ENCODE measurements at regions not wholly inside any gene's neighbourhood (a gene's known extent, or its start where the extent isn't known, plus 50 kb on each side); places are given as distances from the start of the nearest gene placed in this dataset.

DNA sequence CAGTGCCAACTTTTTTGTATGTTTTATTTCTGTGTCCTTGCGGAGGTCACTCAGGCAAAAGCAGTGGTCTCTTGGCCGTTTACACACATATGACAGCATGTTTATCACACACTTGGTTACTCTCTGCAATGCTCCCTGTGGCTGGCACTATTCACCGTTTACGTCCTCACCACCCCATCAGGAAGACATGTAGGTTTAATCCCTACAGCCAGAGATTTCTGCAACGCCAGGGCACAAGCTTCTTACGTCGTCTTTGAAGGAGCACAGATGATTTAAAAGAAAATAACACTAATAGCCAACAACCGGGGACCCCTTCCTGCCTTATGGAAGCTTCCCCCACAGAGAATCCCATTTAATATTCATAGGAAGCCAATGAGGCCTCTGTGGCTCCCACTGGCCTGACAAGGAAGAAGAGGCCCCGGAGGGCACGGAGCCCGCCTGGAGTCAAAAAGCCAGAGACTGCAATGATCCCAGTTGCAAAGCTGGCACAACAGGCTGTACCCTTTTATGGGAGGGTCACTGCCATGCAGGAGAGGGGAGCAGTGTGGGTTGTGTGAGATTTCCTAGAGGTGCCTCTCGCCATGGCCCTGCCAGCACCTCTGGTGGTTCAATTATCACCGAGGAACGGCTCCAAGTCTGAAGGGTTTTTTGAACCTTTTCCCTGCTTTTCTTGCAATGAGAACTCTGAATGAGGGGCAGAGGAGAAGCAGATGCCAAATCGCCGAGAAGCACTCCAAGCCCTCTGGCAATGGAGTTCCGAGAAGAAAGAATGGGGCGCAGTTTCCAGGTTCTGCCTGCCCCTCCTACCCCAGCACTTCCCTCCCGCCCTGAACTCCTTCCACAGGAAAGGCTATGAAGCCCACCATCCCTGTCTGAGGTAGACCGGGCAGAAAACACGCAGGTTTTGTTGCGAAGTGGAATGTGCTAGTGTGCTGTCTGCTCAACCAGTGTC lies 96.2 kb downstream of the THBS2 start:
- no peak for DNase-seq
- Histone ChIP-seq H4K20me1 (ENCODE audit: insufficient read depth, low read length) (no peaks in the 10 kb centered on the region), H3K9me2 (replicated peaks; ENCODE audit: insufficient read depth, low read length) (no peaks in the 10 kb centered on the region), H3K9me3 (replicated peaks; ENCODE audit: insufficient read depth, low read length) (no peaks in the 10 kb centered on the region), H3K9ac (ENCODE audit: low read length) (no peak overlapping the region), H3K36me3 (replicated peaks; ENCODE audit: insufficient read depth, low read length) (no peaks in the 10 kb centered on the region), H2AFZ (ENCODE audit: low read length) (no peak overlapping the region), H3K27me3 (replicated peaks; ENCODE audit: insufficient read depth, low read length) (no peaks in the 10 kb centered on the region), H3K4me3 (ENCODE audit: low read length) (no peak overlapping the region), H3F3A (ENCODE audit: insufficient read depth, low read length) (no peaks in the 10 kb centered on the region), H3K4me1 (ENCODE audit: low read length) (no peaks in the 10 kb centered on the region), H3K27ac (ENCODE audit: low read length) (no peak overlapping the region), H3K4me2 (ENCODE audit: low read depth, low read length) (no peak overlapping the region), H3K79me2 (ENCODE audit: low read length) (no peaks in the 10 kb centered on the region)
- TF ChIP-seq CTCF (IDR thresholded peaks at IDR 0.05; ENCODE audit: low read length) (no peak), EZH2phosphoT487 (IDR thresholded peaks at IDR 0.05; ENCODE audit: low read length) (no peak), EZH2 (optimal IDR thresholded peaks at IDR 0.05; ENCODE audit: low read depth, low read length) (no peak)

GRCh38 chr6:169156793-169157147 lies 96.9 kb downstream of the THBS2 start:
- H3K4me1 ChIP-seq (ENCODE audit: low read length): no peaks in the 10 kb centered on the region

GRCh38 chr6:169156108-169156792 lies 97.4 kb downstream of the THBS2 start:
- no peaks in the 10 kb centered on the region for H3K4me1 ChIP-seq (ENCODE audit: low read length)
- TF ChIP-seq EZH2 (optimal IDR thresholded peaks at IDR 0.05; ENCODE audit: low read depth, low read length) (no peak), EZH2phosphoT487 (IDR thresholded peaks at IDR 0.05; ENCODE audit: low read length) (no peak), CTCF (IDR thresholded peaks at IDR 0.05; ENCODE audit: low read length) (no peak)
- H3K4me3 ChIP-seq (ENCODE audit: low read length): no peak overlapping the region
- H4K20me1 ChIP-seq (ENCODE audit: insufficient read depth, low read length): no peaks in the 10 kb centered on the region
- no peak for DNase-seq
- H3K79me2 ChIP-seq (ENCODE audit: low read length): no peaks in the 10 kb centered on the region
- H3K36me3 ChIP-seq (replicated peaks; ENCODE audit: insufficient read depth, low read length): no peaks in the 10 kb centered on the region
- H3K9ac ChIP-seq (ENCODE audit: low read length): no peak overlapping the region
- no peak overlapping the region for H2AFZ ChIP-seq (ENCODE audit: low read length)
- no peak overlapping the region for H3K4me2 ChIP-seq (ENCODE audit: low read depth, low read length)
- no peaks in the 10 kb centered on the region for H3F3A ChIP-seq (ENCODE audit: insufficient read depth, low read length)
- no peaks in the 10 kb centered on the region for H3K9me3 ChIP-seq (replicated peaks; ENCODE audit: insufficient read depth, low read length)
- H3K9me2 ChIP-seq (replicated peaks; ENCODE audit: insufficient read depth, low read length): no peaks in the 10 kb centered on the region
- H3K27me3 ChIP-seq (replicated peaks; ENCODE audit: insufficient read depth, low read length): no peaks in the 10 kb centered on the region
- no peak overlapping the region for H3K27ac ChIP-seq (ENCODE audit: low read length)

More at GRCh38 chr6:169156793-169157147, 96.9 kb downstream of the THBS2 start:
- Histone ChIP-seq H3K4me3 (ENCODE audit: low read length) (no peak overlapping the region), H3K27ac (ENCODE audit: low read length) (no peak overlapping the region), H3F3A (ENCODE audit: insufficient read depth, low read length) (no peaks in the 10 kb centered on the region), H3K79me2 (ENCODE audit: low read length) (no peaks in the 10 kb centered on the region), H3K9me3 (replicated peaks; ENCODE audit: insufficient read depth, low read length) (no peaks in the 10 kb centered on the region), H4K20me1 (ENCODE audit: insufficient read depth, low read length) (no peaks in the 10 kb centered on the region), H3K36me3 (replicated peaks; ENCODE audit: insufficient read depth, low read length) (no peaks in the 10 kb centered on the region), H3K4me2 (ENCODE audit: low read depth, low read length) (no peak overlapping the region), H3K27me3 (replicated peaks; ENCODE audit: insufficient read depth, low read length) (no peaks in the 10 kb centered on the region), H3K9ac (ENCODE audit: low read length) (no peak overlapping the region), H2AFZ (ENCODE audit: low read length) (no peak overlapping the region), H3K9me2 (replicated peaks; ENCODE audit: insufficient read depth, low read length) (no peaks in the 10 kb centered on the region)
- DNase-seq: no peak
- TF ChIP-seq CTCF (IDR thresholded peaks at IDR 0.05; ENCODE audit: low read length): no peak
- TF ChIP-seq EZH2 (optimal IDR thresholded peaks at IDR 0.05; ENCODE audit: low read depth, low read length): no peak
- no peak for TF ChIP-seq EZH2phosphoT487 (IDR thresholded peaks at IDR 0.05; ENCODE audit: low read length)
